ENCODE measurements at regions not wholly inside any gene's neighbourhood (a gene's known extent, or its start where the extent isn't known, plus 50 kb on each side); places are given as distances from the start of the nearest gene placed in this dataset.

- Histone ChIP-seq H3K27ac (ENCODE audit: low read depth, low read length) (no peak overlapping the region), H3K4me1 (ENCODE audit: control insufficient read depth, insufficient read depth, low read length) (no peaks in the 10 kb centered on the region), H3K4me3 (ENCODE audit: low read length) (no peak overlapping the region), H3K36me3 (ENCODE audit: control insufficient read depth, insufficient read depth, low read length) (no peaks in the 10 kb centered on the region), H3K27me3 (ENCODE audit: control insufficient read depth, insufficient read depth, low read length, poor library complexity, severe bottlenecking) (no peaks in the 10 kb centered on the region), H3K9ac (ENCODE audit: extremely low read depth, low read length, poor library complexity, severe bottlenecking) (no peak overlapping the region), H3K9me3 (ENCODE audit: control insufficient read depth, low read length) (no peaks in the 10 kb centered on the region)
- no peak for TF ChIP-seq CTCF (conservative IDR thresholded peaks at IDR 0.05)
- WGBS, 2 experiments (ENCODE audit: insufficient coverage in 1 of 2, insufficient read length in 1 of 2), result 92 to 95% methylated on average over 3 to 8 of the region's 8 CpGs
- no peak overlapping the region for H3K27ac Mint-ChIP-seq
- DNase-seq, result no peak
- peaks cover 6% of the 10 kb centered on the region for H3K9me3 Mint-ChIP-seq
- no peaks in the 10 kb centered on the region for H3K4me1 Mint-ChIP-seq
- peaks cover 7% of the 10 kb centered on the region for H3K27me3 Mint-ChIP-seq (ENCODE audit: insufficient read depth)
- H3K36me3 Mint-ChIP-seq (ENCODE audit: low read depth), result no peaks in the 10 kb centered on the region
- no peak overlapping the region for H3K4me3 Mint-ChIP-seq
These were observed 359.1 kb downstream of the MEIS1 start for GRCh38 chr2:66794070-66794469.

- no peaks in the 10 kb centered on the region for H3K36me3 ChIP-seq (ENCODE audit: control insufficient read depth, insufficient read depth, low read length)
- H3K27ac Mint-ChIP-seq, result no peak overlapping the region
- no peaks in the 10 kb centered on the region for H3K36me3 Mint-ChIP-seq (ENCODE audit: low read depth)
- peaks cover 7% of the 10 kb centered on the region for H3K27me3 Mint-ChIP-seq (ENCODE audit: insufficient read depth)
- H3K4me1 ChIP-seq (ENCODE audit: control insufficient read depth, insufficient read depth, low read length), result no peaks in the 10 kb centered on the region
- H3K9me3 ChIP-seq (ENCODE audit: control insufficient read depth, low read length), result no peaks in the 10 kb centered on the region
- no peak for TF ChIP-seq CTCF (conservative IDR thresholded peaks at IDR 0.05)
- no peak overlapping the region for H3K27ac ChIP-seq (ENCODE audit: low read depth, low read length)
- WGBS, 2 experiments (ENCODE audit: insufficient coverage in 1 of 2, insufficient read length in 1 of 2), result 92% methylated on average over 1 of the region's 1 CpG; no CpG with 5 or more reads in 1 of the 2 experiments
- H3K4me3 ChIP-seq (ENCODE audit: low read length), result no peak overlapping the region
- H3K9ac ChIP-seq (ENCODE audit: extremely low read depth, low read length, poor library complexity, severe bottlenecking), result no peak overlapping the region
- no peak for DNase-seq
- H3K4me1 Mint-ChIP-seq, result no peaks in the 10 kb centered on the region
- H3K4me3 Mint-ChIP-seq, result no peak overlapping the region
- H3K9me3 Mint-ChIP-seq, result peaks cover 6% of the 10 kb centered on the region
- no peaks in the 10 kb centered on the region for H3K27me3 ChIP-seq (ENCODE audit: control insufficient read depth, insufficient read depth, low read length, poor library complexity, severe bottlenecking)
These were observed 359.6 kb downstream of the MEIS1 start for GRCh38 chr2:66794551-66794950.

- Mint-ChIP-seq H3K36me3 (ENCODE audit: low read depth) (no peaks in the 10 kb centered on the region), H3K9me3 (no peaks in the 10 kb centered on the region), H3K27ac (no peak overlapping the region), H3K4me3 (no peak overlapping the region), H3K27me3 (ENCODE audit: insufficient read depth) (no peaks in the 10 kb centered on the region), H3K4me1 (peaks cover 14% of the 10 kb centered on the region)
- Histone ChIP-seq H3K9me3 (ENCODE audit: control insufficient read depth, low read length) (no peaks in the 10 kb centered on the region), H3K27ac (ENCODE audit: low read depth, low read length) (no peak overlapping the region), H3K4me3 (ENCODE audit: low read length) (no peak overlapping the region), H3K9ac (ENCODE audit: extremely low read depth, low read length, poor library complexity, severe bottlenecking) (no peak overlapping the region), H3K36me3 (ENCODE audit: control insufficient read depth, insufficient read depth, low read length) (no peaks in the 10 kb centered on the region), H3K4me1 (ENCODE audit: control insufficient read depth, insufficient read depth, low read length) (no peaks in the 10 kb centered on the region), H3K27me3 (ENCODE audit: control insufficient read depth, insufficient read depth, low read length, poor library complexity, severe bottlenecking) (no peaks in the 10 kb centered on the region)
- no peak for TF ChIP-seq CTCF (conservative IDR thresholded peaks at IDR 0.05)
- WGBS, 2 experiments (ENCODE audit: insufficient coverage in 1 of 2, insufficient read length in 1 of 2), result 92 to 100% methylated on average over 2 of the region's 2 CpGs
- no peak for DNase-seq
These were observed 368.0 kb downstream of the MEIS1 start for GRCh38 chr2:66802877-66803276.
